Right atrium auricular region (tissue), 2 donors: ENCODE measurements at regions not wholly inside any gene's neighbourhood (a gene's known extent, or its start where the extent isn't known, plus 50 kb on each side); places are given as distances from the start of the nearest gene placed in this dataset.

Source experiments
- DNase-seq: peaks from one replicate; pipeline ENCODE4 v3.0.0-alpha.2; 2019; ENCODE audit warnings: low spot score
- H3K27ac ChIP-seq, 2 donors: fragments of 200-600 bp; sonication (generic); 1 replicate in 1 of 2; 2 replicates in 1 of 2; pipeline ENCODE4 v1.5.1; 2016 to 2019
- H3K27me3 ChIP-seq, 2 donors: fragments of 200-600 bp; sonication (generic); one replicate each; pipeline versions ENCODE4 v1.5.1 to v1.6.0; 2017 to 2019
- H3K36me3 ChIP-seq: fragments of 200-600 bp; sonication (generic); one replicate; pipeline ENCODE4 v1.5.1; 2016
- H3K4me1 ChIP-seq, 2 donors: fragments of 200-600 bp; sonication (generic); one replicate each; pipeline versions ENCODE4 v1.5.1 to v1.6.0; 2017 to 2019
- H3K4me3 ChIP-seq, 2 donors: fragments of 200-600 bp; sonication (generic); 1 replicate in 1 of 2; 2 replicates in 1 of 2; pipeline ENCODE4 v1.5.1; 2017 to 2019; ENCODE audit warnings: mild to moderate bottlenecking in 1 of 2, moderate library complexity in 1 of 2
- H3K9me3 ChIP-seq, 2 donors: fragments of 200-600 bp; sonication (generic); one replicate each; pipeline ENCODE4 v1.5.1; 2019
- CTCF ChIP-seq, 2 donors: fragments of 200-600 bp; sonication (generic); IDR thresholded peaks; one replicate each; pipeline ENCODE4 v1.5.1; 2019; ENCODE audit warnings: antibody characterized with exemption in 2 of 2

- H3K9me3 ChIP-seq, result no peaks in the 10 kb centered on the region
- H3K4me1 ChIP-seq, result no peaks in the 10 kb centered on the region
- H3K27me3 ChIP-seq, result no peaks in the 10 kb centered on the region
- no peak for TF ChIP-seq CTCF (IDR thresholded peaks at IDR 0.05)
- no peak overlapping the region for H3K27ac ChIP-seq
- no peak for DNase-seq
- H3K36me3 ChIP-seq, result no peaks in the 10 kb centered on the region
- no peak overlapping the region for H3K4me3 ChIP-seq
Observed at GRCh38 chr5:60365001-60365400, 335.0 kb downstream of the DEPDC1B start.

- no peaks in the 10 kb centered on the region for H3K27me3 ChIP-seq
- no peak for DNase-seq
- no peak for TF ChIP-seq CTCF (IDR thresholded peaks at IDR 0.05)
- H3K9me3 ChIP-seq, result no peaks in the 10 kb centered on the region
- no peaks in the 10 kb centered on the region for H3K36me3 ChIP-seq
- H3K4me1 ChIP-seq, result no peaks in the 10 kb centered on the region
- H3K27ac ChIP-seq, result no peak overlapping the region
- no peak overlapping the region for H3K4me3 ChIP-seq
Observed at GRCh38 chr5:60362158-60362557, 337.8 kb downstream of the DEPDC1B start.

- no peaks in the 10 kb centered on the region for H3K36me3 ChIP-seq
- no peaks in the 10 kb centered on the region for H3K9me3 ChIP-seq
- no peaks in the 10 kb centered on the region for H3K4me1 ChIP-seq
- H3K27ac ChIP-seq, result no peak overlapping the region
- no peak for TF ChIP-seq CTCF (IDR thresholded peaks at IDR 0.05)
- no peaks in the 10 kb centered on the region for H3K27me3 ChIP-seq
- DNase-seq, result no peak
- H3K4me3 ChIP-seq, result no peak overlapping the region
Observed at GRCh38 chr5:60360355-60360754, 339.6 kb downstream of the DEPDC1B start.

- DNase-seq, result no peak
- Histone ChIP-seq H3K27ac (no peak overlapping the region), H3K4me1 (no peaks in the 10 kb centered on the region), H3K36me3 (no peaks in the 10 kb centered on the region), H3K27me3 (no peaks in the 10 kb centered on the region), H3K4me3 (no peak overlapping the region), H3K9me3 (no peaks in the 10 kb centered on the region)
- no peak for TF ChIP-seq CTCF (IDR thresholded peaks at IDR 0.05)
Observed at GRCh38 chr5:60357302-60357701, 342.7 kb downstream of the DEPDC1B start.

GRCh38 chr5:60356745-60357144 is 343.2 kb downstream of the DEPDC1B start:
- Histone ChIP-seq H3K27ac (no peak overlapping the region), H3K4me3 (no peak overlapping the region), H3K27me3 (no peaks in the 10 kb centered on the region), H3K4me1 (no peaks in the 10 kb centered on the region), H3K36me3 (no peaks in the 10 kb centered on the region), H3K9me3 (no peaks in the 10 kb centered on the region)
- no peak for DNase-seq
- TF ChIP-seq CTCF (IDR thresholded peaks at IDR 0.05), result no peak

GRCh38 chr5:60355181-60355580 is 344.8 kb downstream of the DEPDC1B start:
- Histone ChIP-seq H3K27me3 (no peaks in the 10 kb centered on the region), H3K4me1 (no peaks in the 10 kb centered on the region), H3K4me3 (no peak overlapping the region), H3K9me3 (no peaks in the 10 kb centered on the region), H3K36me3 (no peaks in the 10 kb centered on the region), H3K27ac (no peak overlapping the region)
- no peak for DNase-seq
- no peak for TF ChIP-seq CTCF (IDR thresholded peaks at IDR 0.05)
